SU-DHL-6 (cell line): ENCODE measurements at regions not wholly inside any gene's neighbourhood (a gene's known extent, or its start where the extent isn't known, plus 50 kb on each side); places are given as distances from the start of the nearest gene placed in this dataset.

Experiments
- H2AFZ ChIP-seq: fragments of 200-600 bp; sonication (generic); 2 replicates; pipeline ENCODE4 v1.6.1; 2014; ENCODE audit warnings: low read depth, mild to moderate bottlenecking, moderate library complexity, mixed read lengths, antibody characterized with exemption, low read length; ENCODE audit not compliant: severe bottlenecking
- H3F3A ChIP-seq: fragments of 200-600 bp; shearing (Covaris generic); 2 replicates; pipeline ENCODE4 v1.6.0; 2016; ENCODE audit warnings: antibody characterized with exemption, mild to moderate bottlenecking; ENCODE audit not compliant: insufficient read depth
- H3K27ac ChIP-seq: fragments of 200-600 bp; sonication (generic); 2 replicates; pipeline ENCODE4 v1.5.1; 2016; ENCODE audit warnings: low read depth, mild to moderate bottlenecking, low read length, moderate library complexity, mixed read lengths
- H3K27me3 ChIP-seq: fragments of 200-600 bp; sonication (generic), shearing (Covaris generic); 2 replicates; pipeline ENCODE4 v1.6.0; 2014; ENCODE audit warnings: mild to moderate bottlenecking, low read length
- H3K36me3 ChIP-seq: fragments of 200-600 bp; sonication (generic); 2 replicates; pipeline ENCODE4 v1.6.1; 2014; ENCODE audit warnings: mild to moderate bottlenecking, low read length, mixed read lengths
- H3K4me2 ChIP-seq: fragments of 300-600, 200-600 bp; shearing (Covaris generic), sonication (generic); 2 replicates; pipeline ENCODE4 v1.6.0; 2014; ENCODE audit warnings: low read length, low read depth, mild to moderate bottlenecking; ENCODE audit not compliant: poor library complexity, severe bottlenecking
- H3K4me3 ChIP-seq: fragments of 200-600 bp; sonication (generic); 2 replicates; pipeline ENCODE4 v1.5.1; 2014; ENCODE audit warnings: antibody characterized with exemption, low read length, mild to moderate bottlenecking, mixed read lengths; ENCODE audit not compliant: insufficient read depth, poor library complexity, severe bottlenecking
- H3K79me2 ChIP-seq: fragments of 200-600 bp; sonication (generic); 2 replicates; pipeline ENCODE4 v1.6.1; 2014; ENCODE audit warnings: mild to moderate bottlenecking, low read length, moderate library complexity; ENCODE audit not compliant: insufficient read depth
- H3K9ac ChIP-seq: fragments of 200-600 bp; sonication (generic); 2 replicates; pipeline ENCODE4 v1.7.0; 2014; ENCODE audit warnings: mild to moderate bottlenecking, low read length
- H3K9me2 ChIP-seq: fragments of 200-600 bp; sonication (generic); replicated peaks from 2 replicates; pipeline ENCODE4 v1.6.1; 2014; ENCODE audit warnings: low read length; ENCODE audit not compliant: insufficient read depth
- H3K9me3 ChIP-seq: fragments of 200-600 bp; sonication (generic); 2 replicates; pipeline ENCODE4 v1.6.1; 2014; ENCODE audit warnings: low read length, mixed read lengths; ENCODE audit not compliant: insufficient read depth
- H4K20me1 ChIP-seq: fragments of 200-600 bp; sonication (generic); 2 replicates; pipeline ENCODE4 v1.6.1; 2014; ENCODE audit warnings: low read depth, mild to moderate bottlenecking, antibody characterized with exemption, low read length, moderate library complexity, mixed read lengths
- CTCF ChIP-seq: fragments of 200-600 bp; sonication (generic); IDR thresholded peaks from one replicate; pipeline ENCODE4 v1.5.1; 2017; ENCODE audit warnings: antibody characterized with exemption, mild to moderate bottlenecking, low read length, moderate library complexity; ENCODE audit not compliant: insufficient read depth, poor library complexity, severe bottlenecking
- EZH2phosphoT487 ChIP-seq: fragments of 200-600 bp; sonication (generic), shearing (Covaris generic); conservative IDR thresholded peaks from 2 replicates; pipeline ENCODE4 v1.6.1; 2018; ENCODE audit warnings: mild to moderate bottlenecking, antibody characterized with exemption, low read length, moderate library complexity, mixed read lengths

GRCh38 chr16:64397945-64398508 is 723.8 kb downstream of the CDH11 start:
- Histone ChIP-seq H3K9me3 (no peaks in the 10 kb centered on the region), H3K9me2 (no peaks in the 10 kb centered on the region), H3K4me3 (no peak overlapping the region), H4K20me1 (no peaks in the 10 kb centered on the region), H3K36me3 (no peaks in the 10 kb centered on the region), H3K4me2 (no peak overlapping the region), H3K9ac (no peak overlapping the region), H2AFZ (no peak overlapping the region), H3K27me3 (no peaks in the 10 kb centered on the region), H3K27ac (no peak overlapping the region), H3K79me2 (no peaks in the 10 kb centered on the region), H3F3A (no peaks in the 10 kb centered on the region)
- TF ChIP-seq EZH2phosphoT487 (no peak), CTCF (no peak)

GRCh38 chr16:64397042-64397441 is 724.8 kb downstream of the CDH11 start:
- H3K4me3 ChIP-seq: no peak overlapping the region
- H3K27ac ChIP-seq: no peak overlapping the region
- no peaks in the 10 kb centered on the region for H3K36me3 ChIP-seq
- no peaks in the 10 kb centered on the region for H3K79me2 ChIP-seq
- no peaks in the 10 kb centered on the region for H3K9me2 ChIP-seq
- H3K9me3 ChIP-seq: no peaks in the 10 kb centered on the region
- no peak overlapping the region for H2AFZ ChIP-seq
- TF ChIP-seq CTCF (no peak), EZH2phosphoT487 (no peak)
- no peaks in the 10 kb centered on the region for H3K27me3 ChIP-seq
- no peaks in the 10 kb centered on the region for H3F3A ChIP-seq
- H4K20me1 ChIP-seq: no peaks in the 10 kb centered on the region
- H3K4me2 ChIP-seq: no peak overlapping the region
- no peak overlapping the region for H3K9ac ChIP-seq

- H3K36me3 ChIP-seq: no peaks in the 10 kb centered on the region
- no peaks in the 10 kb centered on the region for H3K27me3 ChIP-seq
- H2AFZ ChIP-seq: no peak overlapping the region
- no peak overlapping the region for H3K27ac ChIP-seq
- no peak overlapping the region for H3K9ac ChIP-seq
- H3K9me2 ChIP-seq: no peaks in the 10 kb centered on the region
- no peaks in the 10 kb centered on the region for H3K9me3 ChIP-seq
- no peak overlapping the region for H3K4me2 ChIP-seq
- TF ChIP-seq EZH2phosphoT487: no peak
- TF ChIP-seq CTCF: no peak
- H3F3A ChIP-seq: no peaks in the 10 kb centered on the region
- no peaks in the 10 kb centered on the region for H3K79me2 ChIP-seq
- no peaks in the 10 kb centered on the region for H4K20me1 ChIP-seq
- H3K4me3 ChIP-seq: no peak overlapping the region
Observed at GRCh38 chr16:64394061-64394460, 727.8 kb downstream of the CDH11 start.
